NCI-H2029 (cell line): ENCODE measurements at regions not wholly inside any gene's neighbourhood (a gene's known extent, or its start where the extent isn't known, plus 50 kb on each side); places are given as distances from the start of the nearest gene placed in this dataset.
"Not testable (repeated sequence)": the region's sequence is repeated elsewhere in the genome, so short reads cannot be mapped to it uniquely, and the experiment has no call there.

Experiments used
- DNase-seq: peaks from one replicate; lab custom pipeline; 2025; lab: John Stamatoyannopoulos, UW

DNA sequence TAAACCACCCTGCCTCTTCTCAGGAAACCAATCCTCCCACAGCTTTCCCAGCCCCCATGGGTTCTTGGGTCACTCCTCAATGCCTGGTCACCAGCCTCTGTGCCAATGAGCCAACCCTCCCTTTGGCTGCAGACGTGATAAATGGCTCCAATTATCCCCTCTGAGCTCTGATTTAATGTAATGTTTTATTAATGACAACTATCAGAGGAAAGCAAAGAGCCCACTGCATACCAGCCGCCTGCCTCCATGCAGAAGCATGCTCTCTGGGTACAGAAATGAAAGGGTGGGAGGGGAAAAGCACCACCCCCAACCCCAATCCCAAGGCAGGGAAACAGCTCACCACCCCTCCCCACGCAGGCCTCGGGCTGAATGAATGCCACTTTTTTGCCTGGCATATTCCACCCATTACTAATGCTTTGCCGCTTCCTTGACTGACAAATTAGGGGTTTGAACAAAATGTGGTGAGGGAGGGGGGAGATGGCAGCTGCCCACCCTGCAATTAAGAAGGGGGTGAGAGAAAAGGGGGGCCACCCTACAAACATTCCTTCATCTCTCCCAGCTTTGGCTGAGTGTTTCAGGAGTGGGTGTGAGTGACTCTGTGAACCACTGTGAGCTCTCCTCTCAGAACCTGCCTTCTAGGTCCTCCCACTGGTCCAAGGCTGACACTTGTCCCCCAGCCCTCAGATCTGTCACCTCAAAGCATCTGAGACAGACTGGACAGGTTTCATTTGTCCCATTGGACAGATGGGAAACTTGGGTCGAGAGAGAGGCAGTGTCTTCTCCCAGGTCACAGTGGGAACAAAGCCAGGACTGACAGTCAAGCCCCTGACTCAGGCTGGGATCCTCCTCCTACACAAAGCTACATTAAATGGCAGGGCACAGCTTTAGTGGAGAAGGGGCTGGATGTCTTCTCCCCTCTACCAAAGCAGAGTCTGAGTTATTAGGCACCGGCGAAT lies 161.5 kb downstream of the TMEM132E start:
- DNase-seq, result no peak

GRCh38 chr17:34739386-34739785 lies 160.0 kb downstream of the TMEM132E start:
- DNase-seq, result no peak

GRCh38 chr17:34737673-34738072 lies 158.3 kb downstream of the TMEM132E start:
- not testable (repeated sequence) for DNase-seq

DNA sequence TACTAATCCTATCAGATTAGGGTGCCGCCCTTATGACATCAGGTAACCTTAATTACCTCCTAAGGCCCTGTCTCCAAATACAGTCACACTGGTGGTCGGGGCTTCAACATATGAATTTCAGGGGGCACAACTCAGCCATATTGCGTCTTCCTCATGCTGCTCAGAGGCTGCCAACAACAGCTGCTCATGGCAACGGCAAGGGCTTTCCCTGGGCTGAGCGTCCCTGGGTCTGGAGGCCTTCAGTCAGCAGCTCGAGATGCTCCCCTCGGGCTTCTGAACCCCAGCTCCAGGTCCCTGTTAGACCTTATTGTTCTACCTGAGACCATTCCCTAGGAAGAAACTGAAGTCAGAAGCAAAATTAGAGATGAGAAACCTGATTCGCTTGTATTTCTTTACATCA lies 157.2 kb downstream of the TMEM132E start:
- no peak for DNase-seq

- no peak for DNase-seq
Measured at GRCh38 chr17:34733333-34733732, 154.0 kb downstream of the TMEM132E start.

DNA sequence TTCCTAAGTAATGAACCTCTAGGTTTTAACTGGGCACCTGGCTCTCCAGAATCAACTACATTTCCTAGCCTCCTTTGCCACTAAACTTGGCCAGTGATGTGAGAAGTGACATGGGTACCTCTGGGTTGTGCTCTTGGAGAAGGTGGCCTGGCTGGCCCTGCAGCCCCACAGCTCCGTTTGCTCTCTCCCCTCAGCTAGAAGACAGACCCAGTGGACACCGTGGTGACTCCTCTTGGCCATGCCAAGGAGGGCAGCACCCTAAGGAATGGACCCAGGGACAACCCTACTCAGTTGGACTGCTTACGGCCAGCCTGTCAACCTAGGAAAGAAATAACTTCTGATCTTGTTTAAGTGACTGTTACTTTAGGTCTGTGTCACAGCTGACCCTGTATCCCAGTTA lies 151.4 kb downstream of the TMEM132E start:
- no peak for DNase-seq

DNA sequence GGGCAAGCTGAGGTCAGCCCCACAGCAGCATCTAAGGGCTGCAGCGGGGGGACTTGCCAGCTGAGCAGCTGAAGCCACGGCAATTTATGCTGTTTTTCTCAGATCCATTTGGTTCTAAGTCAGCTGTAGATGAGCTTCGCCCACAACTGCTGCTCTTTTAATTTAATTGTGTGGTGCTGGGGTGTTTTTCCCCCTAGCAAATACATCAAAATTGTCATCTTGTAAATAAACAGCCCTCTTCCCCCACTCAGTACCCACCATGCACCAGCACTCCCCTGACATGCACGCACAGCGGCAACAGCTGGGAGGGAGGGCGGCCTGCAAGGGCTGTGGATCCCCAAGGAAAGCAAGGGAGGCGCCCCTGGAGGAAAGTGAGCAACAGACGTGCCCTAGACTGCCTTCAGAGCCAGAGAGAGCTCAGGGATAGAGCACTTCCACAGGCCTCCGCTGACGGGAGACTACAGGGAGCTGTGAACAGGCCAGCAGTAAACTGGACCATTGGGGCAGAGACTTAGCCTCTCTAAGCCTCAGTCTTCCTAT lies 149.5 kb downstream of the TMEM132E start:
- DNase-seq, result no peak

- no peak for DNase-seq
Measured at GRCh38 chr17:34727601-34728000, 148.2 kb downstream of the TMEM132E start.

DNA sequence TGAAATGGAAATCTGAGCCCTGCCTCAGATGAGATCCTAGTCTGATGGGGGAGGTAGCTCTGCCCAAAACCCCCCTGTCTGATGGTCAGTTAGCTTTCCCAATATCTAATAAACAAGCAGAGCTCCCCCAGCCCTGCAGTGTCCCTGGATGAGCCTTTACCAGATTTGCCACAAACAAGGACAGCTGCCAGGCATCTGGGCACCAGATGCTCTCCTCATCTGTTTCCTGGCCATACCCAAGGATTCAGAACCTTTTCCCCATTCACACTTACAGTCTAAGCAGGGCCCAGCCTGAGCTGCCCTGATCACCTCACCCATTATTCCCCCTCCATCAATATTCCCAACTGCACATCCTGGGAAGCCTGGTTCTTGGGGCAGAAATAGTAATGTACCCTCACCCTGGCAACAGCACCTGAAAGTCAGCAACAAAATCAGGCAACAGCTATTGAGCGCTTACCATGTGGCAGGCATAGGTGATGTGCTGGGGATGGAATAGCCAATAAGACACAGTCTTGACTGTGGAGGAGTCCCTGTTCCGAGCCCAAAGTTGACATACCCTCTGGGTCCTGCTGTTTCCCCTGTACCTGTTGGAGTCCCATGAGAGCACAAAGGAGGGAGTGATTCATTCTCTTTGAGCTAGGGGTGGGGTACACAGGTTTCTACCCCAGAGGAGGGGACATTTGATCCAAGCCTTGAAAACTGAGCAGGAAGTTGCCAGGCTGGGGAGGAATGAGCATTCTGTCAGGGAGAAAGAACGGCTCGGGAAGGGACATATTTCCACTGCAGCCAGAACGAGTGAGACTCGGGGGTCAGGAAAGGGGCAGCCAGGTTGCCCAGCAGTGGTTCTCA lies 147.4 kb downstream of the TMEM132E start:
- DNase-seq, result no peak

DNA sequence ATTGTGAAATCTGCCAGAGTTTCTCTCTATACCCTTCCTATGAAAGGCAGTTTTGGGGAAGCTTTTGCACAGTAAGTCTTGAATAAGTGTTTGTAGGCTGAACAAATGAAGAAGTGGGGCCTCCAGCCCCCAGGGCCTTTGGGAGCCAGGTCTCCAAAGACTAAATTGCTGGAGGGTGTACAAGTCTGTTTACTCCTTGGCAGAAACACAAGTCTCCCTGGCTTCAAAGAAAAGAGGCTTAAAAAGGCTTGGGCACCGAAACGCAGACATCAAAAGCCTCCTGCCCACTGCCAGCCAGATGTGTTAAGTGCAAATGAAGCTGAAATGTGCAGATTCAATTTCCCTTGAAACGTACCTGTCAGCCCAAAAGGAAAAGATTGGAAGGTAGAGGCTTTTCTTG lies 146.3 kb downstream of the TMEM132E start:
- no peak for DNase-seq

GRCh38 chr17:34725008-34725407 lies 145.6 kb downstream of the TMEM132E start:
- peak; percentile 51 for DNase-seq

GRCh38 chr17:34723875-34724274 lies 144.5 kb downstream of the TMEM132E start:
- no peak for DNase-seq

DNA sequence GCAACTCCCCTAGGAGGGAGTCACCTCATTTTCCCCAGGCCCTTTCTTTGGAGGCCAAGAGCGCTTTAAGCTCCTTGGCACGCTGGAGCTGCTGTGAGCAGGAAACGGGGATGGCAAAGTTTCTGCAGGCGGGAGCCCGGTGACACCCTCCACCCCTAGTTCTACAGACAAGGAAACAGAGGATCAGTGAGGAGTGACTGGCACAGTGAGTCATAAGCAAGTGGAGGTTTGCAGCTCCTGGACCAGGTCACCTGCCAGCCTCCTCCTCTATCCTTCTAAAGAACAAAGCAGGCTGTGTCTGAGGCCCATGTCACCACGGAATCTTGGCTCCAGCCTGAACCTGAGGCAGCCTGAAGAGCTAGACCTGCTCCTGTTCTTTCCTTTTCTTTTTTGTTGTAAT lies 141.9 kb downstream of the TMEM132E start:
- peak; percentile 78 for DNase-seq

DNA sequence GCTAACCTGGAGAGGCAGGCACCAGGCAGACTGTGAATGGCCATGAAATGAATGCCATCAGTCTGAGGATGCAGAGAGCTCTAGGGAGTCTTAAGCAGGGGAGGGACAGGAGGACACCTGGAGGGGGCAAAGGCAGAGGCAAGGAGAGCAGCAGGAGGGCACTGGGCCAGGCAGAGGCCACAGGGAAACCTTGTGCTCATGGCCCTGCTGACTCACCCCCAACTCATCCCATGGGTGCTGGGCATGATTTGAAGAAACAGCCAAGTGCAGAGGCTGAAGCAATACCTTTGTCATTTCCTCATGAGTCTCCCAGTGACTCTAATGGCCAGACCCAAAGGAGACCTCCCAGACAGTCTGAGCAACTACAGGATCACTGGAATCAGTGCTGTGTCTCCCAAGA lies 141.4 kb downstream of the TMEM132E start:
- DNase-seq, result peak; percentile 26

DNA sequence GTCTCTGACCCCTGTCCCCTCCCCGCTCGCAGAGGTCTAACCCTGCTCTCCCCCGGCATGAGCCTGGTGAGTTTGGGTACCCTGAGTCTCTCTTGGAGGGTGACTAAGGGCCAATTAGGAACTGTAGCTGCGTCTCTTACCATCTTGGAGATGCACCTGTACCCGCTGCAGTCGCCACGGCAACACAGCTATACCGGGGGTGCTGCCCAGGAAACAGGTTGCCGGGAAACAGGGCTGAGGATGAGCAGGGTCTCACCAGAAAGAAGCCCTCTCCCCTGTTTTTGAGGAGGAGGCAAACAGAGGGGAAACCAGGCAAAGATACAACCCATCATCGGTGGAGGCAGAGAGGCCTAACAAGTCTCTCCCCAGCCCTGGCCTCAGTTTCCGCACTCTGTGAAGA lies 140.2 kb downstream of the TMEM132E start:
- DNase-seq, result no peak

- DNase-seq, result no peak
Measured at GRCh38 chr17:34717092-34717491, 137.7 kb downstream of the TMEM132E start.

- DNase-seq, result no peak
Measured at GRCh38 chr17:34716291-34716690, 136.9 kb downstream of the TMEM132E start.

DNA sequence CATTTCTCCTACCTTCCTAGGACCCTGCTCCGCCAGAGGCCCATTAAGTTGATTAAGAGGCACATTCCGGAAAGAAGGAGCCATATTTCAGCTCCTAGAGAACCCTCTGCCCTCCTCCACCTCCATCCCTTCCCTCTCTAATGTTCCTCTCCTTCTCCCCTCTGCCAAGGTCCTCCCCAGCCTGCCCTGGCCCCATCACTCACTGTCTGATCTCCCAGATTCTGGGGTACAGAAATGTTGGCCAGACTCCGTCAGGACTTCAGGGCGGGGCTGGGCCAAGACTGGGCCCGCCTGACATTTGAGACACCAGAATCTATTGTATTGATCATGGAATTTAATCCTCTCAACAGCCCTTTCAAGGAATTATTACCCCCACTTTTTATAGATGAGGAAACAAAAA lies 136.1 kb downstream of the TMEM132E start:
- DNase-seq, result no peak

DNA sequence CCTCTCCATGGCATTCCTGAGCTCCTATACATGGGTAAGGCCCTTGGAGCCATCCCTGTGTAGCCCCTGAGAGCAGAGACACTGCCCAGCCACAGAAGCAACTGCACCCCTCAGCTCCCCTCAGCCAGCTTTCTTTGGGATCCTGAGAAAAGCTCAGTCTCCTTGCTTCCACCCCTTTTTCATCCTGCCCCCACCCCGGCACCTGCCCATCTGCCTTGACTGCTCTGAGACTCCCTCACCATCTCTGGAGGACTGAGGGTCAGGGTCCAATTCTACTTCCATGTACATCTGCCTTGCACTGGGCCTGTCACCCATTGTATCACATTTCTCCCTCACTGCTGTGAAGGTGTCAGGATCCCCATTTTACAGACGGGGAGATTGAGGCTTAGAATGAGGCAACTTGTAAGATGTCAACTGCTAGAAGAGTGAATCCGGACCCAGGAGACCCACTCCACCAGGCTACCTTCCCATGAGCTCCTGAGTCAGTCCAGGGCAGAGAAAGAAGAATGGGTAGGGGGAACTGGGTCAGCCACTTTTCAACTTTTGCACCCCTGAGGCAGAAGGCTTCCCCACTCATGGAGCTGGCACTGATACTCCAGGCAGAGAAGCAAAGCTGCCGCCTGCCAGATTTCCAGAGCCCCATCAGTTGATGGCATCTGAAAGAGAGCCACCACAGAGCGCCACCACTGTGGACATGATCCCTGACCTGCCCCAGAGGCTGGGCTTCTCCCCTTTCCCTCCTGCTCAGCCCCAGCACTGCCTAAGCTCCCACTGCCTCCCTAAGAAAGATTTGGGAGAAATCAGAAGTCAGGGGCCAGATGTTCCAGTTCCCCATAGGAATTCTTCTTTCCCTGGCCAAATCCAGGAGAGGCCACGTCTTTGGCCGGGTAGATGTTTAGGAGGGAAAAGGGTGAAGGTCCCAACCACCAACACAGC lies 135.4 kb downstream of the TMEM132E start:
- no peak for DNase-seq

DNA sequence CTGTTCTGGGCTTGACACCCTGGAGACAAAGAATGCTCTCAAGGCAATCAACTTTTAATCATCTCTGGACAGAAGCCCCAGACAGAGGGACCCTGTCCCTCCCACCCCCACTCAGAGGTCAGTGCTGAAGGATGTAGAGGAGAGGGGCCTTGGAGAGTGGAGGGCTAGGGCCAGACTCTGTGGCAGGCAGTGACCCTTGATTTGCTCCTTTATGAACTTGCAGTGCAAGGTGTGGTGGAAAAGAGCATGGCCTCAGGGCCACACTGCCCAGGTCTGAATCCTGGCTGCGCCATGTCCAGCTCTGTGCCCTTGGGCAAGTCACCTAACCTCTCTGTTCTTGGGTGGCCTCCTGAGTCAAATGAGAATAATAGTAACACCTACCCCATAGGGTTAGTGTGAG lies 134.3 kb downstream of the TMEM132E start:
- no peak for DNase-seq

DNA sequence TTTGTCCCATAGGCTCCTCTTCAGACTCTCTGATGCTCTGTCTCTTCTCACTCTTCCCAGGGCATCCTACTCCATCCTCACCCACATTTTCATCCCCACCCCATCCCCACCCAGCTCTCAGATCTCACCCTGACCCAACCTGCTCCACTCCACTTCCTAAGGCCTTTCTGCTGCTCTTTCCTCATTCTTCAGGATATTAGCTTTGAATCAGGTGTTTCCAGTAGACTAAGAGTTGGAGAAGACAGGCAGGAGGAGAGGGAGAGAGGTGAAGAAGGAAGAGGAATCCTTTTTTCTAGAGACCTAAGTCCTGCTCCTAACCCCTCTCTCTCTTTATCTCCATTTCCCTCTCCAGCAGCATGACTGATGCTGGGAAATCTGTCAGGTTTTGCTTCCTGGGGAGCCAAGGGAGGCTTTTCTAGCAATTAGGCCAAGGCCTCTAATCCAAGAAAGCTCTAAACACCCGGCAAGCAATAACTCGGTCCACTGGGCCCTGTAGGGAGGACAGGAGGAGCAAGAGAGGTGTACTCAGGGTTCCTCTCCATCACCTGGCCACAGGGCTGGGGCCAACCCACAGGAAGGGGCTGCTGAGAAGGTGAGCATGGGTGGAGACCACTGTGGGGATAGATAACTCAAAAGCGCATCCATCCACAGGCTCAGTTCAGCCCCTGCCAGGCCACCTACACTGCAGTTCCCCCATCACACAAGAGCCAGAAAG lies 133.3 kb downstream of the TMEM132E start:
- DNase-seq, result no peak
